ENCODE measurements at regions not wholly inside any gene's neighbourhood (a gene's known extent, or its start where the extent isn't known, plus 50 kb on each side); places are given as distances from the start of the nearest gene placed in this dataset.
"Not testable (repeated sequence)": the region's sequence is repeated elsewhere in the genome, so short reads cannot be mapped to it uniquely, and the experiment has no call there.

- no peak overlapping the region for H3K27ac ChIP-seq
- TF ChIP-seq CTCF (IDR thresholded peaks at IDR 0.05): no peak
- no peaks in the 10 kb centered on the region for H3K27me3 ChIP-seq (ENCODE audit: insufficient read depth in 3 of 3, low read length in 2 of 3)
- no peak for DNase-seq
- no peaks in the 10 kb centered on the region for H3K36me3 ChIP-seq (ENCODE audit: insufficient read depth in 1 of 2, low read depth in 1 of 2)
- WGBS, 3 donors: 82 to 85% (median 83%) methylated on average over 3 of the region's 3 CpGs
- no peaks in the 10 kb centered on the region for H3K4me1 ChIP-seq
- ATAC-seq: no peak
- H3K4me3 ChIP-seq: no peak overlapping the region
- intact Hi-C loops (cut with DNase I): no loop called here
- H3K9me3 ChIP-seq: no peaks in the 10 kb centered on the region
Observed at GRCh38 chr4:58871509-58871908, 1761.3 kb upstream of the IGFBP7 start.

GRCh38 chr4:58849026-58849425 lies 1738.8 kb upstream of the IGFBP7 start:
- Histone ChIP-seq H3K4me3 (no peak overlapping the region), H3K27ac (no peak overlapping the region), H3K36me3 (ENCODE audit: insufficient read depth in 1 of 2, low read depth in 1 of 2) (no peaks in the 10 kb centered on the region), H3K9me3 (no peaks in the 10 kb centered on the region), H3K4me1 (no peaks in the 10 kb centered on the region), H3K27me3 (ENCODE audit: insufficient read depth in 3 of 3, low read length in 2 of 3) (no peaks in the 10 kb centered on the region)
- 90 to 97% (median 91%) methylated on average over 1 of the region's 1 CpG for WGBS, 3 donors
- no peak for ATAC-seq
- no peak for TF ChIP-seq CTCF (IDR thresholded peaks at IDR 0.05)
- intact Hi-C loops (cut with DNase I): no loop called here
- DNase-seq: no peak

- intact Hi-C loops (cut with DNase I): no loop called here
- H3K4me3 ChIP-seq: no peak overlapping the region
- no peak for DNase-seq
- H3K36me3 ChIP-seq (ENCODE audit: insufficient read depth in 1 of 2, low read depth in 1 of 2): no peaks in the 10 kb centered on the region
- no peak for TF ChIP-seq CTCF (IDR thresholded peaks at IDR 0.05)
- no peak for ATAC-seq
- H3K9me3 ChIP-seq: no peaks in the 10 kb centered on the region
- no peaks in the 10 kb centered on the region for H3K27me3 ChIP-seq (ENCODE audit: insufficient read depth in 3 of 3, low read length in 2 of 3)
- no peak overlapping the region for H3K27ac ChIP-seq
- no peaks in the 10 kb centered on the region for H3K4me1 ChIP-seq
Observed at GRCh38 chr4:58843455-58843854, 1733.3 kb upstream of the IGFBP7 start.

- no peaks in the 10 kb centered on the region for H3K27me3 ChIP-seq (ENCODE audit: insufficient read depth in 3 of 3, low read length in 2 of 3)
- ATAC-seq (no peak), DNase-seq (no peak)
- H3K9me3 ChIP-seq: no peaks in the 10 kb centered on the region
- TF ChIP-seq CTCF (IDR thresholded peaks at IDR 0.05): no peak
- H3K4me1 ChIP-seq: no peaks in the 10 kb centered on the region
- WGBS, 3 donors: 56 to 63% (median 58%) methylated on average over 1 of the region's 1 CpG
- no peaks in the 10 kb centered on the region for H3K36me3 ChIP-seq (ENCODE audit: insufficient read depth in 1 of 2, low read depth in 1 of 2)
- intact Hi-C loops (cut with DNase I): no loop called here
- no peak overlapping the region for H3K27ac ChIP-seq
- H3K4me3 ChIP-seq: no peak overlapping the region
Observed at GRCh38 chr4:58833126-58833525, 1722.9 kb upstream of the IGFBP7 start.

- H3K36me3 ChIP-seq (ENCODE audit: insufficient read depth in 1 of 2, low read depth in 1 of 2): no peaks in the 10 kb centered on the region
- ATAC-seq (no peak), DNase-seq (no peak)
- H3K4me3 ChIP-seq: no peak overlapping the region
- WGBS, 3 donors: 80 to 84% (median 83%) methylated on average over 5 of the region's 5 CpGs
- H3K27ac ChIP-seq: no peak overlapping the region
- TF ChIP-seq CTCF (IDR thresholded peaks at IDR 0.05): no peak
- no peaks in the 10 kb centered on the region for H3K27me3 ChIP-seq (ENCODE audit: insufficient read depth in 3 of 3, low read length in 2 of 3)
- intact Hi-C loops (cut with DNase I): no loop called here
- H3K4me1 ChIP-seq: no peaks in the 10 kb centered on the region
- H3K9me3 ChIP-seq: no peaks in the 10 kb centered on the region
Observed at GRCh38 chr4:58825278-58825677, 1715.1 kb upstream of the IGFBP7 start.

- H3K9me3 ChIP-seq; H3K27ac ChIP-seq; H3K36me3 ChIP-seq (ENCODE audit: insufficient read depth in 1 of 2, low read depth in 1 of 2); H3K4me1 ChIP-seq; H3K4me3 ChIP-seq; DNase-seq; ATAC-seq; H3K27me3 ChIP-seq (ENCODE audit: insufficient read depth in 3 of 3, low read length in 2 of 3); intact Hi-C loops (cut with DNase I): not testable (repeated sequence)
- WGBS, 3 donors: 90 to 94% (median 90%) methylated on average over 14 of the region's 14 CpGs
Observed at GRCh38 chr4:58818560-58818959, 1708.4 kb upstream of the IGFBP7 start.

Measured in psoas muscle (tissue), 7 donors.